Activated naive CD4-positive, alpha-beta T cell treated with anti-CD3 and anti-CD28 coated beads, Interleukin-2, amount 50 U/mL, for 24 hours (primary cell): ENCODE measurements at regions not wholly inside any gene's neighbourhood (a gene's known extent, or its start where the extent isn't known, plus 50 kb on each side); places are given as distances from the start of the nearest gene placed in this dataset.

Source experiments
- H3K27ac Mint-ChIP-seq: one replicate; pipeline ENCODE4 v1.8.0; 2021; ENCODE audit warnings: mild to moderate bottlenecking, mixed read lengths
- H3K27me3 Mint-ChIP-seq: one replicate; pipeline ENCODE4 v1.8.0; 2021; ENCODE audit warnings: mixed read lengths
- H3K36me3 Mint-ChIP-seq: one replicate; pipeline ENCODE4 v1.8.0; 2021; ENCODE audit warnings: mixed read lengths
- H3K4me1 Mint-ChIP-seq: one replicate; pipeline ENCODE4 v1.8.0; 2021; ENCODE audit warnings: mixed read lengths
- H3K4me3 Mint-ChIP-seq: one replicate; pipeline ENCODE4 v1.8.0; 2021; ENCODE audit warnings: mild to moderate bottlenecking, mixed read lengths
- H3K9me3 Mint-ChIP-seq: one replicate; pipeline ENCODE4 v1.8.0; 2021; ENCODE audit warnings: mixed read lengths

- Mint-ChIP-seq H3K4me3 (no peak overlapping the region), H3K9me3 (no peaks in the 10 kb centered on the region), H3K36me3 (no peaks in the 10 kb centered on the region), H3K27me3 (no peaks in the 10 kb centered on the region), H3K27ac (no peak overlapping the region), H3K4me1 (no peaks in the 10 kb centered on the region)
These were observed 140.4 kb upstream of the RTL1 start for GRCh38 chr14:101043891-101044290.

DNA sequence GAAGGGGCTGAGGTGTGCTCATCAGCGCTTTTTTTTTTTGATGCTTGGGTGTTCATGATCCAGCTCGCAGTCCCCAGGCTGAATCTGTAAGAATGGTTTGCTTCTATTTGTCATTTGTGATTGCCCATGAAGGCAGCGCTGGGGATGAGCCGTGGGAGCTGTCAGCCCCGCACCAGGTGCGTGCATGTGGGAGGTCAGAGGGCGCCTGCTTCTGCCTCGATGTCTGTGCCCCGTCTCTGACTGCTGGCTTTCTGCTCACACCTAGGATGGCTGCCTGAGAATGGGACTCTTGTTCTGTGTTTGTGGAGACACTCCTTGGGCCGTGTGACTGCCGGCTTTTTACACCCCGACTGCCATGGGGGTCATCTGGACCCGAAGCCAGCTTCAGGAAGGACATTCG lies 141.2 kb upstream of the RTL1 start:
- H3K36me3 Mint-ChIP-seq: no peaks in the 10 kb centered on the region
- H3K27ac Mint-ChIP-seq: no peak overlapping the region
- no peak overlapping the region for H3K4me3 Mint-ChIP-seq
- no peaks in the 10 kb centered on the region for H3K27me3 Mint-ChIP-seq
- H3K4me1 Mint-ChIP-seq: no peaks in the 10 kb centered on the region
- H3K9me3 Mint-ChIP-seq: no peaks in the 10 kb centered on the region

DNA sequence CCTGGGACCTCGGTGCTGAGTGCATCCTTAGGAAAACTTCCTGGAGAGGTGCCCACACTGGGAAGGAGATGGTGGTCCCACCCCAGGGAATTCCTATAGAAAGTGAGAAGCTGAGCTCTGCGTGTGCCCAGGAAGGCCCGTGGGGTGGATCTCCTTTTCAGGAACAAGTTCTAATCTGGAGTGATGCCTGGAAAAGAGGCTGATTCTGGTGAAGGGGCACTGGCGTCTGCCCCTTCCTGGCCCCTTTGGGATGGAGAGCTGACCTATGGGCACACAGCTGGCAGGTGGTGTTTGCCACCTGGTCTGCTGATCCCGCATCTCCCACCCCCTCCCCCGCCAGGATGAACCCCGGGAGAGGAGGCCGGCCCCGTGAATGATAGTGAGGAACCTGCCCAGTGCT lies 142.0 kb upstream of the RTL1 start:
- Mint-ChIP-seq H3K9me3 (no peaks in the 10 kb centered on the region), H3K4me3 (no peak overlapping the region), H3K27ac (no peak overlapping the region), H3K27me3 (no peaks in the 10 kb centered on the region), H3K36me3 (no peaks in the 10 kb centered on the region), H3K4me1 (no peaks in the 10 kb centered on the region)

- no peaks in the 10 kb centered on the region for H3K4me1 Mint-ChIP-seq
- no peak overlapping the region for H3K27ac Mint-ChIP-seq
- H3K9me3 Mint-ChIP-seq: no peaks in the 10 kb centered on the region
- no peaks in the 10 kb centered on the region for H3K36me3 Mint-ChIP-seq
- H3K4me3 Mint-ChIP-seq: no peak overlapping the region
- no peaks in the 10 kb centered on the region for H3K27me3 Mint-ChIP-seq
These were observed 142.5 kb upstream of the RTL1 start for GRCh38 chr14:101046071-101046470.

DNA sequence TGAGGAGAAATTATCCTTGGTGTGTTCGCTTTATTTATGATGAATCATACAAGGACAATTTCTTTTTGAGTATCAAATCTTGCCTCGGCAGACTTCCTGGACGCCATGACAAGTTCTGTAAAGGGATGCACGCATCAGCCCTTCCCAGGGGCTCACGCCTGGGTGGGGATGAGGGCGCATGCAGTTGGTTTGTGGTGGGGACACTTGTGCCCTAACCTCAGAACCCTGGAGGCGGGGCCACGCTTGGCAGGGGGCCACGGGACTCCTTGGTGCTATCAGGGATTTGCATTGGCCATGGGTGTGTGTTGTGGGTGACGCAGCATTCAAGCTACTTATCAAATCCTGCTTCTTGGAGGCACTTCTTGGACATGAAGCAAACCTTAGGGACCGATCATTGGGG lies 143.8 kb upstream of the RTL1 start:
- no peaks in the 10 kb centered on the region for H3K36me3 Mint-ChIP-seq
- H3K9me3 Mint-ChIP-seq: no peaks in the 10 kb centered on the region
- H3K27ac Mint-ChIP-seq: no peak overlapping the region
- H3K4me3 Mint-ChIP-seq: no peak overlapping the region
- H3K4me1 Mint-ChIP-seq: no peaks in the 10 kb centered on the region
- H3K27me3 Mint-ChIP-seq: no peaks in the 10 kb centered on the region

- H3K9me3 Mint-ChIP-seq: no peaks in the 10 kb centered on the region
- no peaks in the 10 kb centered on the region for H3K4me1 Mint-ChIP-seq
- no peaks in the 10 kb centered on the region for H3K27me3 Mint-ChIP-seq
- H3K4me3 Mint-ChIP-seq: no peak overlapping the region
- H3K36me3 Mint-ChIP-seq: no peaks in the 10 kb centered on the region
- no peak overlapping the region for H3K27ac Mint-ChIP-seq
These were observed 145.2 kb upstream of the RTL1 start for GRCh38 chr14:101048766-101049165.

GRCh38 chr14:101049511-101049910 lies 146.0 kb upstream of the RTL1 start:
- Mint-ChIP-seq H3K9me3 (no peaks in the 10 kb centered on the region), H3K4me1 (no peaks in the 10 kb centered on the region), H3K27me3 (no peaks in the 10 kb centered on the region), H3K4me3 (no peak overlapping the region), H3K36me3 (no peaks in the 10 kb centered on the region), H3K27ac (no peak overlapping the region)

DNA sequence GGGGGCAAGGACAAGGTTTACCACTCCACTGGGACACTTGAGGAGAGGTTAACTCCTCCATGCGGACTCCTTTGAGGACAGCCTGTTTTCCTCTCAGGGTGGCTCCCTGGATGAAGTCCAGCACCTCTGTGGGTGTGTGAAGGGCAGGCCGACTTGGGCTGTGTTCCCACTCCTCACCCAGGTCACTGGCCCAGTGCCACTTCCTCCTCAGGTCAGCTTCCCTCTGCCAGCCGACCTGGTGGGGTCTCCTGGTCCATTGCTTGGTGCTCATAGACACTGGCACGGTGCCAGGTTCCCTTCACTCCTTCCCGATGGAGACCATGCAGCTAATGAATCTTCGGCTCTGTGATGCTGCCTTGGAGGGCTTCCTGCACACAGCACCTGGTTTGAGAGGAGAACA lies 146.4 kb upstream of the RTL1 start:
- Mint-ChIP-seq H3K27me3 (no peaks in the 10 kb centered on the region), H3K4me3 (no peak overlapping the region), H3K9me3 (no peaks in the 10 kb centered on the region), H3K36me3 (no peaks in the 10 kb centered on the region), H3K27ac (no peak overlapping the region), H3K4me1 (no peaks in the 10 kb centered on the region)

DNA sequence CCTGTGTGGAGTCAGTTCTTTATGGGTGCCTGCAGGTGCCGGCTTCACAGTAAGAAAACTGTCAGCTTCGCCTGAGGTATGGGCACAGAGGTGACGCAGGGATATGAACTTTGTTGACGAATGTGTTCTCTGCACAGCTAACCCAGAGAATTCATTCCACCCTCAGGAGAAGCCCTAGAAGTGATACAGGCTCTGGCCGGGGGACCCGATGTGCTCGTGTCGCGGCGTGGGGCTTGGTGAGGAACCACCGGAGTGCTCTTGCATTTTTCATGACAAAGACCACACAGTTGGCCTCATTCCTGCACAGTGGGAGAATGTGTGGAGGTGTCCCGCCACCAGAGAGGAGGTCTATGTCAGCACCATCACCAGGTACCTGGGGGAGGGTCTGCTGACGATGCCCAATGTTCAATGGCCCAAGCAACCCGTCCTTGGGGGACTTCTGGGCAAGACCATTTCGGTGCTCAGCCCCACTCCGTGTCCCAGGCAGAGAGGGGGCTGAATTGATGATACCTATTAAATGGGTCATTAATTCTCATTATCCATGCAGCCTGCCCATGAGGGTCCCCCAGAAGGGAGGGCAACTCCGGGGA lies 147.5 kb upstream of the RTL1 start:
- no peaks in the 10 kb centered on the region for H3K4me1 Mint-ChIP-seq
- H3K36me3 Mint-ChIP-seq: no peaks in the 10 kb centered on the region
- H3K9me3 Mint-ChIP-seq: no peaks in the 10 kb centered on the region
- H3K27me3 Mint-ChIP-seq: no peaks in the 10 kb centered on the region
- H3K4me3 Mint-ChIP-seq: no peak overlapping the region
- H3K27ac Mint-ChIP-seq: no peak overlapping the region

- Mint-ChIP-seq H3K4me3 (no peak overlapping the region), H3K9me3 (no peaks in the 10 kb centered on the region), H3K27ac (no peak overlapping the region), H3K36me3 (no peaks in the 10 kb centered on the region), H3K4me1 (no peaks in the 10 kb centered on the region), H3K27me3 (no peaks in the 10 kb centered on the region)
These were observed 151.1 kb upstream of the RTL1 start for GRCh38 chr14:101054671-101055070.

DNA sequence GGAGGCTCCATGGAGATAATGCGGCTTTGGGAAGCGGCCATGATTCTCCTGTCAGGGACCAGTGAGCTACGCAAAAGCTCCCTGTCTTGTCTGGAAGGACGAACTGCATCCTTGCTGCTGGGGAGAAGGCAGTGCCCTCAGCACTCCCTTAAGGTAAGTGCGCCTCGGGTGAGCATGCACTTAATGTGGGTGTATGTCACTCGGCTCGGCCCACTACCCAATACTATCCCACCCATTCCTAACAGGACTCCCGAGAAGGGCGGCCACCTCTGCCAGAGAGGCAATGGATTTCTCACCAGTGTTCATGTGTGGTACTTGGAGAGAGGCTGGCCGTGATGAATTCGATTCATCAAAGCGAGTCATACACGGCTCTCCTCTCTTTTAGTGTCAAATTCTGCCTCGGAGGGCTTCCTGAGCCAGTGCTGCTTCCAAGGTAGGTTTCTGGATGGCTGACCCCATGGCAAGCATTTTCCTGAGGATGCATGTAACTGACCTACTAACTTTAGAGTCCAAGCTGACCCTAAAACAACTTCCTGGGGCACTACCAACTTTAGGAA lies 151.7 kb upstream of the RTL1 start:
- no peaks in the 10 kb centered on the region for H3K4me1 Mint-ChIP-seq
- H3K4me3 Mint-ChIP-seq: no peak overlapping the region
- H3K27ac Mint-ChIP-seq: no peak overlapping the region
- H3K36me3 Mint-ChIP-seq: no peaks in the 10 kb centered on the region
- no peaks in the 10 kb centered on the region for H3K9me3 Mint-ChIP-seq
- no peaks in the 10 kb centered on the region for H3K27me3 Mint-ChIP-seq

DNA sequence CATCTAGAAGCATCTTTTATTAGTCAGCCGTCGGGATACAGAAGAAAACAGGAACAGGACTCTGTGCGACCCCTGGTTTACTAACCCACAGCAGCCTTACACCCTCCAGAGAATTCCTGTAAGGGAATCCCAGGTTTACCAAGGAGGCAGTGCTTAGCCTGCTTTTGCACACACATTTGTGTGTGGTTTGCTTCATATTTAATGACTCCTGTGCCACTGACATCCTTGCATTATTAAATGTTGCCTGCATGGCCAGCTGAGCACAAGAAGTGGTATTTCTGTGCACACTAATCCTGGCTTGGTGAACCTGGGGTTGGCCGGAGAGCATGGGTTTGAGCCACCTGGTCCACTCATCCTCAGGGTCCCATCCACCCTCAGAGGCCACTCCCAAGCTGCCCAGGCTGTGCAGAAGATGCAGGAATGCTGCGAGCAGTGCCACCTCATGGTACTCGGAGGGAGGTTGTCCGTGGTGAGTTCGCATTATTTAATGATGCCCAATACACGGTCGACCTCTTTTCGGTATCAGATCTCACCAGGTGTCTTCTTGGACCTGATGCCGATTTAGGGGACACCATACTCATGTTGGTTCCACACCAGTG lies 152.4 kb upstream of the RTL1 start:
- Mint-ChIP-seq H3K36me3 (no peaks in the 10 kb centered on the region), H3K27me3 (no peaks in the 10 kb centered on the region), H3K4me1 (no peaks in the 10 kb centered on the region), H3K27ac (no peak overlapping the region), H3K9me3 (no peaks in the 10 kb centered on the region), H3K4me3 (no peak overlapping the region)

DNA sequence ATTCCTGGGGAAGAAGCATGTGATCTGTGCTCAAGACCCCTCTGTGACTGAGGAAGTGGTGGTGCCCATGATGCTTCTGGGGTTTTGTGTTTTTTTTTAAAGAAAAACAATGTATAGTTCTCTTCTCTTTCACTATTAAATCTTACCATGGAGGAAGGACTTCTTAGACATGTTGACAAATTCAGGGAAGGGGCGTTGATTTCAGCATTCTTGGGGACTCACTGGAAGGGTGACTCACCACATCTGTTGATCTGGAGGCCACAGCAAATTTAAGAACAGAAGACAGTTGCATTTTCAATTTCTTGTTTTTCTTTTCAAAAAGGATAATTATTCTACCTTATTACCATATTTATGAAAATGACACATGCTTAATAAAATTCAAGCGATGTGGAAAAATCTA lies 152.9 kb upstream of the RTL1 start:
- no peaks in the 10 kb centered on the region for H3K36me3 Mint-ChIP-seq
- no peaks in the 10 kb centered on the region for H3K27me3 Mint-ChIP-seq
- no peaks in the 10 kb centered on the region for H3K9me3 Mint-ChIP-seq
- H3K27ac Mint-ChIP-seq: no peak overlapping the region
- H3K4me3 Mint-ChIP-seq: no peak overlapping the region
- H3K4me1 Mint-ChIP-seq: no peaks in the 10 kb centered on the region

- Mint-ChIP-seq H3K4me3 (no peak overlapping the region), H3K9me3 (no peaks in the 10 kb centered on the region), H3K27me3 (no peaks in the 10 kb centered on the region), H3K27ac (no peak overlapping the region), H3K4me1 (no peaks in the 10 kb centered on the region), H3K36me3 (no peaks in the 10 kb centered on the region)
These were observed 153.9 kb upstream of the RTL1 start for GRCh38 chr14:101057394-101057793.

DNA sequence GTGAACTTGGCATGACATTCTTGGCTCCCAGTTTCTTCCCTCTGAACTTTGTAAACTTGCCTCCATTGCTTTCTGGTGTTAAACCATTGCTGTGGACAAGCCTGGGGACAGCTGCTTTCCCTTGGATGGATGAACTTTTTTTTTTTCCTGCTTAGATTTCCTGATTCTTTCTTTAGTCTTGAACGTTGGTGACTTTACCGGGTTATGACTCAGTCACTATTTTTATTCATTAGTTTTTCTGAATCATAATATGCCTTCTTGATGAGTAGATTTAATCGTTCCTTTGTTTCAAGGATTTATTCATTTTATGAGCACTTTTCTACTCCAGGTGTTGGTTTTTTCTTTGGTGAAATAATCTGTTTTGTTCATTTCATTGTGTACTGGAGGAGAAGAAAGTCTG lies 155.0 kb upstream of the RTL1 start:
- peaks cover 1% of the 10 kb centered on the region for H3K27me3 Mint-ChIP-seq

DNA sequence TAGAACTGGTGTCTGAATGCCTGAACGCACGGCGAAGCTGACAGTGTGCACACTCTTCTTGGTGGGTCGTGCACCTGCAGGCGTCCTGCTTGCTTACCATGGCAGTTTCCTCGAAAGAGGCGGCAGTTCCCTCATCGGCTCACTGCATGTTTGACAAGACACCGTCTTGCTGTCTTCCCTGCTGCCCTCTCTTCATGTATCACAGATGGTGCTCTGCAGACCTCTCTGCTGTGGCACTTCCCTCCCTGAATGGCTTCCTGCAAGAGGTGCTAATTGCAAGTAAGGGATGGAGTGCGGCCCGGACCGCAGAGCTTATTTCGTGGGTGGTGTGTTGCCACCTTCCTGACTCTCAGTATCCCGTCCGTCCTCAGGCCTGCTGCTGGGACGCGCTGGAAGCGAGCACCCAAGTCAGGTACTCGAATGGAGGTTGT lies 156.7 kb upstream of the RTL1 start:
- no peaks in the 10 kb centered on the region for H3K36me3 Mint-ChIP-seq
- no peaks in the 10 kb centered on the region for H3K9me3 Mint-ChIP-seq
- no peaks in the 10 kb centered on the region for H3K4me1 Mint-ChIP-seq
- H3K4me3 Mint-ChIP-seq: no peak overlapping the region
- H3K27ac Mint-ChIP-seq: no peak overlapping the region
- H3K27me3 Mint-ChIP-seq: peaks cover 1% of the 10 kb centered on the region

More for the DNA sequence above, 155.0 kb upstream of the RTL1 start:
- H3K9me3 Mint-ChIP-seq: no peaks in the 10 kb centered on the region
- H3K4me1 Mint-ChIP-seq: no peaks in the 10 kb centered on the region
- H3K36me3 Mint-ChIP-seq: no peaks in the 10 kb centered on the region
- no peak overlapping the region for H3K4me3 Mint-ChIP-seq
- no peak overlapping the region for H3K27ac Mint-ChIP-seq
